AG10803 (cell line): ENCODE measurements at regions not wholly inside any gene's neighbourhood (a gene's known extent, or its start where the extent isn't known, plus 50 kb on each side); places are given as distances from the start of the nearest gene placed in this dataset.

Source experiments
- DNase-seq: peaks from one replicate; pipeline ENCODE4 v3.0.0; 2010; ENCODE audit warnings: low read depth
- H3K4me3 ChIP-seq: 2 replicates; pipeline ENCODE4 v1.5.1; 2011; ENCODE audit warnings: mild to moderate bottlenecking, low read length, control low read depth
- CTCF ChIP-seq: conservative IDR thresholded peaks from 2 replicates; pipeline ENCODE4 v1.5.1; 2011; ENCODE audit warnings: mild to moderate bottlenecking, low read length, control low read depth, inconsistent platforms

- no peak for DNase-seq
- TF ChIP-seq CTCF, result no peak
- H3K4me3 ChIP-seq, result no peak overlapping the region
Observed at GRCh38 chr12:92261692-92262091, 116.0 kb upstream of the BTG1 start.

- H3K4me3 ChIP-seq, result no peak overlapping the region
- TF ChIP-seq CTCF, result no peak
- DNase-seq, result no peak
Observed at GRCh38 chr12:92261071-92261470, 115.4 kb upstream of the BTG1 start.

GRCh38 chr12:92259696-92260251 lies 114.1 kb upstream of the BTG1 start:
- no peak overlapping the region for H3K4me3 ChIP-seq
- no peak for DNase-seq
- TF ChIP-seq CTCF, result no peak

GRCh38 chr12:92259291-92259690 lies 113.6 kb upstream of the BTG1 start:
- no peak overlapping the region for H3K4me3 ChIP-seq
- DNase-seq, result no peak

GRCh38 chr12:92257261-92257660 lies 111.6 kb upstream of the BTG1 start:
- DNase-seq, result no peak
- no peak for TF ChIP-seq CTCF
- no peak overlapping the region for H3K4me3 ChIP-seq

More at GRCh38 chr12:92259291-92259690, 113.6 kb upstream of the BTG1 start:
- TF ChIP-seq CTCF, result no peak

GRCh38 chr12:92255741-92256140 lies 110.1 kb upstream of the BTG1 start:
- H3K4me3 ChIP-seq, result no peak overlapping the region
- no peak for DNase-seq
- TF ChIP-seq CTCF, result no peak

GRCh38 chr12:92253301-92253700 lies 107.7 kb upstream of the BTG1 start:
- no peak for TF ChIP-seq CTCF
- no peak overlapping the region for H3K4me3 ChIP-seq
- no peak for DNase-seq
